ENCODE measurements at regions not wholly inside any gene's neighbourhood (a gene's known extent, or its start where the extent isn't known, plus 50 kb on each side); places are given as distances from the start of the nearest gene placed in this dataset.

DNA sequence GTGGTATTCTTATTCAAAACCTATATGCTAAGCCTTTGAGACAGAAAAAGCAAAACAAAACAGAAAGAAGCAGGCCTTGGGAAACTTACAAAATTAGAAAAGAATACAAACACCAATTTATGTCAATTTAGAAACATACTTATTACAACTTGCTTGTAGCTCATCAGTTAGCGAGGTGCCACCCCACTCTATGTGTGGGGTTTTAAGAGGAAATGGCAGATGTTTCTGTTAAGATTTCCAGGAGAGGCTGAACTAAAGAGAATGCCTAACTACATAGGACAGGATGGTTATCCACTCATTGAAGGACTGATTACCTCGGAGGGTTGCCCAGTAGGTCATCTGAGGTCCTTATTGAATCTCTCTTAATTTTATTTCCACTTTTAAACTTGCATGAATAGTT lies 302.0 kb downstream of the ETS1 start:
- no peak overlapping the region for H2AFZ ChIP-seq (ENCODE audit: control insufficient read depth, low read depth, low read length)
- intact Hi-C loops (cut with micrococcal nuclease; ENCODE audit: unreplicated experiment), result loop anchor here (5.0 to 10.0 kb wide), 2 partner anchors 113 to 251 kb away; no protein-coding TSS in a partner anchor
- TF ChIP-seq, protein P1, sequence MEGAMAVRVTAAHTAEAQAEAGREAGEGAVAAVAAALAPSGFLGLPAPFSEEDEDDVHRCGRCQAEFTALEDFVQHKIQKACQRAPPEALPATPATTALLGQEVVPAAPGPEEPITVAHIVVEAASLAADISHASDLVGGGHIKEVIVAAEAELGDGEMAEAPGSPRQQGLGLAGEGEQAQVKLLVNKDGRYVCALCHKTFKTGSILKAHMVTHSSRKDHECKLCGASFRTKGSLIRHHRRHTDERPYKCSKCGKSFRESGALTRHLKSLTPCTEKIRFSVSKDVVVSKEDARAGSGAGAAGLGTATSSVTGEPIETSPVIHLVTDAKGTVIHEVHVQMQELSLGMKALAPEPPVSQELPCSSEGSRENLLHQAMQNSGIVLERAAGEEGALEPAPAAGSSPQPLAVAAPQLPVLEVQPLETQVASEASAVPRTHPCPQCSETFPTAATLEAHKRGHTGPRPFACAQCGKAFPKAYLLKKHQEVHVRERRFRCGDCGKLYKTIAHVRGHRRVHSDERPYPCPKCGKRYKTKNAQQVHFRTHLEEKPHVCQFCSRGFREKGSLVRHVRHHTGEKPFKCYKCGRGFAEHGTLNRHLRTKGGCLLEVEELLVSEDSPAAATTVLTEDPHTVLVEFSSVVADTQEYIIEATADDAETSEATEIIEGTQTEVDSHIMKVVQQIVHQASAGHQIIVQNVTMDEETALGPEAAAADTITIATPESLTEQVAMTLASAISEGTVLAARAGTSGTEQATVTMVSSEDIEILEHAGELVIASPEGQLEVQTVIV (IDR thresholded peaks at IDR 0.05; ENCODE audit: borderline replicate concordance, partially characterized antibody), result no peak
- TF ChIP-seq MLLT1 (IDR thresholded peaks at IDR 0.05) (no peak), ETV6 (conservative IDR thresholded peaks at IDR 0.05 in 1 of 2, IDR thresholded peaks at IDR 0.05 in 1 of 2; ENCODE audit: borderline replicate concordance in 1 of 2, low read depth in 1 of 2) (no peak), NR2C2 (IDR thresholded peaks at IDR 0.05; ENCODE audit: borderline replicate concordance, control insufficient read depth, insufficient read length, low read depth) (no peak), SMC3 (IDR thresholded peaks at IDR 0.05; ENCODE audit: borderline replicate concordance, low read length) (no peak), ZBTB4 (CRISPR knock-in tag; IDR thresholded peaks at IDR 0.05) (no peak), PAX5 (IDR thresholded peaks at IDR 0.05; ENCODE audit: borderline replicate concordance, low read depth, low read length) (no peak), ZSCAN29 (IDR thresholded peaks at IDR 0.05) (no peak), MEF2B (IDR thresholded peaks at IDR 0.05; ENCODE audit: partially characterized antibody, poor library complexity, severe bottlenecking) (no peak), STAT1 (conservative IDR thresholded peaks at IDR 0.05) (no peak), SUZ12 (IDR thresholded peaks at IDR 0.05; ENCODE audit: unreplicated experiment) (no peak), MYC (IDR thresholded peaks at IDR 0.05; ENCODE audit: insufficient read depth, insufficient read length, insufficient replicate concordance, low read length, severe bottlenecking) (no peak), NFYA (IDR thresholded peaks at IDR 0.05; ENCODE audit: borderline replicate concordance, low read depth, low read length) (no peak), ZNF384 (IDR thresholded peaks at IDR 0.05; ENCODE audit: borderline replicate concordance, low read depth, low read length) (no peak)
- TF ChIP-seq, protein P2, sequence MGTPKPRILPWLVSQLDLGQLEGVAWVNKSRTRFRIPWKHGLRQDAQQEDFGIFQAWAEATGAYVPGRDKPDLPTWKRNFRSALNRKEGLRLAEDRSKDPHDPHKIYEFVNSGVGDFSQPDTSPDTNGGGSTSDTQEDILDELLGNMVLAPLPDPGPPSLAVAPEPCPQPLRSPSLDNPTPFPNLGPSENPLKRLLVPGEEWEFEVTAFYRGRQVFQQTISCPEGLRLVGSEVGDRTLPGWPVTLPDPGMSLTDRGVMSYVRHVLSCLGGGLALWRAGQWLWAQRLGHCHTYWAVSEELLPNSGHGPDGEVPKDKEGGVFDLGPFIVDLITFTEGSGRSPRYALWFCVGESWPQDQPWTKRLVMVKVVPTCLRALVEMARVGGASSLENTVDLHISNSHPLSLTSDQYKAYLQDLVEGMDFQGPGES (IDR thresholded peaks at IDR 0.05), result no peak

More for the DNA sequence above, 302.0 kb downstream of the ETS1 start:
- ATAC-seq (no peak), FAIRE-seq (no peak), DNase-seq (ENCODE audit: low read depth, low spot score) (no peak)
- ChIA-PET POLR2A (no interaction called here), RAD21 (ENCODE audit: unreplicated experiment) (interaction anchor here (1.5 kb wide), 1 partner anchor 345 kb away, joined by 4 read pairs; no protein-coding TSS in a partner anchor), SMC1A (ENCODE audit: uncharacterized antibody, unreplicated experiment) (interaction anchor here (1.7 to 11.2 kb wide), 3 partner anchors 113 to 346 kb away, joined by 4 to 200 read pairs (median 4); no protein-coding TSS in a partner anchor), CTCF (interaction anchor here (1.2 to 10.0 kb wide), 3 partner anchors 42 to 345 kb away, joined by 3 to 195 read pairs (median 8); no protein-coding TSS in a partner anchor)
- Histone ChIP-seq H4K20me1 (ENCODE audit: control insufficient read depth, insufficient read depth) (no peaks in the 10 kb centered on the region), H3K36me3 (ENCODE audit: control insufficient read depth in 2 of 2, insufficient read depth in 2 of 2, low read length in 1 of 2) (no peaks in the 10 kb centered on the region), H3K27ac (ENCODE audit: control insufficient read depth, insufficient read depth) (no peak overlapping the region), H3K9me3 (replicated peaks; ENCODE audit: control insufficient read depth, insufficient read depth, low read length) (no peaks in the 10 kb centered on the region), H3K4me1 (ENCODE audit: control insufficient read depth, insufficient read depth, low read length) (peaks cover 7% of the 10 kb centered on the region), H3K79me2 (ENCODE audit: control insufficient read depth, insufficient read depth, low read length) (no peaks in the 10 kb centered on the region; the same call in 1 of the 2 replicates), H3K9ac (ENCODE audit: control insufficient read depth, insufficient read depth, low read length) (no peak overlapping the region), H3K27me3 (replicated peaks in 1 of 2; ENCODE audit: control insufficient read depth in 2 of 2, insufficient read depth in 2 of 2, low read length in 1 of 2) (peaks cover 0 to 2% of the 10 kb centered on the region in 2 experiments; a peak in 3 of 4 replicates), H3K4me2 (ENCODE audit: control insufficient read depth, insufficient read depth) (no peak overlapping the region), H3K4me3 (no peak overlapping the region)
- in situ Hi-C loops (cut with MboI), result loop anchor here (5.0 to 25.0 kb wide), 3 partner anchors 177 to 542 kb away; no protein-coding TSS in a partner anchor
- BruUV-seq (replicated peaks), result no TSS peak
- 74% methylated on average over 2 of the region's 2 CpGs for WGBS (ENCODE audit: insufficient coverage, insufficient replicate concordance, low lambda C conversion rate, missing lambda C conversion rate)

All from GM12878 (cell line).